Thyroid gland (tissue), 4 donors: ENCODE measurements at regions not wholly inside any gene's neighbourhood (a gene's known extent, or its start where the extent isn't known, plus 50 kb on each side); places are given as distances from the start of the nearest gene placed in this dataset.
"Not testable (repeated sequence)": the region's sequence is repeated elsewhere in the genome, so short reads cannot be mapped to it uniquely, and the experiment has no call there.

Experiments
- DNase-seq, 2 donors: peaks; one replicate each; pipeline ENCODE4 v3.0.0-alpha.2; 2019
- H3K27ac ChIP-seq, 3 donors: fragments of 200-600 bp; sonication (generic); 1 replicate in 2 of 3; 2 replicates in 1 of 3; pipeline ENCODE4 v1.5.1; 2016 to 2019; ENCODE audit warnings: mild to moderate bottlenecking in 1 of 3, moderate library complexity in 1 of 3
- H3K27me3 ChIP-seq: fragments of 200-600 bp; sonication (generic); one replicate; pipeline ENCODE4 v1.5.1; 2019
- H3K36me3 ChIP-seq, 2 donors: fragments of 200-600 bp; sonication (generic); one replicate each; pipeline ENCODE4 v1.5.1; 2016 to 2019
- H3K4me1 ChIP-seq, 2 donors: fragments of 200-600 bp; sonication (generic); one replicate each; pipeline ENCODE4 v1.5.1; 2017 to 2019
- H3K4me3 ChIP-seq, 3 donors: fragments of 200-600 bp; sonication (generic); replicated peaks in 1 of 3; 1 replicate in 2 of 3; 2 replicates in 1 of 3; pipeline ENCODE4 v1.5.1; 2016; ENCODE audit warnings: mild to moderate bottlenecking in 1 of 3
- H3K9me3 ChIP-seq: fragments of 200-600 bp; sonication (generic); one replicate; pipeline ENCODE4 v1.5.1; 2017
- POLR2A ChIP-seq, 2 donors: fragments of 450-650 bp; IDR thresholded peaks; one replicate each; pipeline ENCODE4 v1.6.1; 2017; ENCODE audit warnings: antibody characterized with exemption in 2 of 2, mild to moderate bottlenecking in 2 of 2, moderate library complexity in 1 of 2
- WGBS, 2 donors: methylation state at CpG; one replicate each; pipeline ENCODE4 v1.1.5; 2017; 5-methylcytosine and 5-hydroxymethylcytosine counted together
- intact Hi-C: fragments of 100-400 bp; cut with DNase I; formaldehyde crosslinking; loops from one replicate; pipeline ENCODE4 v1.15.1; 2023
- TF ChIP-seq, protein P1 (sequence below), 6 experiments: fragments of 200-600 bp in 3 of 6; fragments of 450-650 bp in 3 of 6; sonication (generic) in 3 of 6; IDR thresholded peaks; one replicate each; pipeline ENCODE4 v1.5.1; 2016 to 2019; ENCODE audit warnings: antibody characterized with exemption in 6 of 6, mild to moderate bottlenecking in 2 of 6, inconsistent platforms in 1 of 6, moderate library complexity in 1 of 6

DNA sequence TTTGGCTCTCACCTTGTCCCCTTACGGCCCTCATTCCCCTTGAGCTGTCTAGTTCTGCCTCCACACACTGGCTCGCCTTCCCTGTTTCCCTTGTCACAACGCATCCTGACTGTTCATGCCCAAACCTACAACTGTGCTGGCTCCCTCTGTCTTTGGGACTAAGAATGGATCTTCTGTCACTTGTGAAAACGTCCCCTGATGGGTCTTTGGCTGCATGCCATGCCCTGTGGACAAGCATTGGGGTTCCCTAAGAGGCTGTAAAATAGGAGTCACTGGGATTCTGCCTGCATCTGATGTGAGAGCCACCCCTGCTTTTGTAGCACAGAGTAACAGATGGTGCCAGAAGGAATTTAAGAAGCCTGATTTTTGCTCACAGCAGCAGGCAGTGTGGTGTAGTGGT lies 285.3 kb upstream of the CRY1 start:
- H3K4me3 ChIP-seq = no peak overlapping the region
- peaks cover 7 to 8% of the 10 kb centered on the region in 2 donors for H3K4me1 ChIP-seq
- intact Hi-C loops = no loop called here
- no peaks in the 10 kb centered on the region for H3K27me3 ChIP-seq
- no peaks in the 10 kb centered on the region for H3K36me3 ChIP-seq
- no peak overlapping the region for H3K27ac ChIP-seq
- 76 to 83% methylated on average over 4 of the region's 4 CpGs for WGBS, 2 donors
- H3K9me3 ChIP-seq = no peaks in the 10 kb centered on the region
- TF ChIP-seq POLR2A (IDR thresholded peaks at IDR 0.05) = no peak
- TF ChIP-seq, protein P1, sequence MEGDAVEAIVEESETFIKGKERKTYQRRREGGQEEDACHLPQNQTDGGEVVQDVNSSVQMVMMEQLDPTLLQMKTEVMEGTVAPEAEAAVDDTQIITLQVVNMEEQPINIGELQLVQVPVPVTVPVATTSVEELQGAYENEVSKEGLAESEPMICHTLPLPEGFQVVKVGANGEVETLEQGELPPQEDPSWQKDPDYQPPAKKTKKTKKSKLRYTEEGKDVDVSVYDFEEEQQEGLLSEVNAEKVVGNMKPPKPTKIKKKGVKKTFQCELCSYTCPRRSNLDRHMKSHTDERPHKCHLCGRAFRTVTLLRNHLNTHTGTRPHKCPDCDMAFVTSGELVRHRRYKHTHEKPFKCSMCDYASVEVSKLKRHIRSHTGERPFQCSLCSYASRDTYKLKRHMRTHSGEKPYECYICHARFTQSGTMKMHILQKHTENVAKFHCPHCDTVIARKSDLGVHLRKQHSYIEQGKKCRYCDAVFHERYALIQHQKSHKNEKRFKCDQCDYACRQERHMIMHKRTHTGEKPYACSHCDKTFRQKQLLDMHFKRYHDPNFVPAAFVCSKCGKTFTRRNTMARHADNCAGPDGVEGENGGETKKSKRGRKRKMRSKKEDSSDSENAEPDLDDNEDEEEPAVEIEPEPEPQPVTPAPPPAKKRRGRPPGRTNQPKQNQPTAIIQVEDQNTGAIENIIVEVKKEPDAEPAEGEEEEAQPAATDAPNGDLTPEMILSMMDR (IDR thresholded peaks at IDR 0.05) = no peak
- DNase-seq = no peak

GRCh38 chr12:107379142-107379851 lies 285.9 kb upstream of the CRY1 start:
- H3K36me3 ChIP-seq, H3K27ac ChIP-seq, H3K27me3 ChIP-seq, intact Hi-C loops, H3K9me3 ChIP-seq, H3K4me3 ChIP-seq, DNase-seq, H3K4me1 ChIP-seq: not testable (repeated sequence)
- 84 to 85% methylated on average over 6 of the region's 6 CpGs for WGBS, 2 donors

DNA sequence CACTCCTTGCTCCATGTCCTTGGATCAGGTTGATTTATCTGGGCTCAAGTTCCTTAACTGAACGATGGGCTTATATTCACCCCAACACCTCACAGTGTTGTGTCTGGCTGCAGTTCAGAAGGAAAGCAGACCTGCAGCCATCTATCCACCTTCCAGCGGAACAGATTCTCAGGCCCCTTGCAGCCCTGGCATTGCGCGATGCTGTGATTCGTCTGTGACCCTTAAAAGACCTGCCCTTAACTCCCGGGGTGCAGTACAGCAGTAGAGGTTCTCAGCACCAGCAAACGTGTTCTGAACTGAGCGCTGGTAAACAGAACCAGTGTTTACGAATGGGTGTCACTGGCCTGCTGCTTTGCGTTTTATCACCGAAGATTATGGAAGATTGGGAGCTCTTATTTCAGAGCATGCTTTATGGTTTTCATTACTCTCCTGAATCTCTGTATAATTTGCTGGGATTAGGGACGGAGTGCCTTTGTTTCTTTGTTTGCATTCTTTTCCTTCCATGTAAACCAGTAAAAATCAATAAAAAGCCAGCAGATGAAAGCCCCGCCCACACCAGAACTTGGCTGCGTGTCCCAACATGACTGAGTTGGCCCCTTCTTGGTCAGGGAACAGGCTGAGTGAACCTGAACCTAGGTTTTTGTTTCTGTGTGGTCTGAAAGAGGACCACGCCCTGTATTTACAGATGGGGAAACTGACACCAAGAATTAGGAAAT lies 286.7 kb upstream of the CRY1 start:
- DNase-seq = peak; percentile 23 to 47
- H3K36me3 ChIP-seq = no peaks in the 10 kb centered on the region
- H3K27ac ChIP-seq = peak overlapping the region in 1 of 3 donors; percentile 61
- H3K27me3 ChIP-seq = no peaks in the 10 kb centered on the region
- no peak overlapping the region for H3K4me3 ChIP-seq
- H3K4me1 ChIP-seq = peaks cover 7 to 9% of the 10 kb centered on the region in 2 donors
- no peak for TF ChIP-seq POLR2A (IDR thresholded peaks at IDR 0.05)
- TF ChIP-seq, protein P1 (IDR thresholded peaks at IDR 0.05) = no peak
- intact Hi-C loops = no loop called here
- no peaks in the 10 kb centered on the region for H3K9me3 ChIP-seq
- 60 to 63% methylated on average over 15 of the region's 15 CpGs for WGBS, 2 donors

DNA sequence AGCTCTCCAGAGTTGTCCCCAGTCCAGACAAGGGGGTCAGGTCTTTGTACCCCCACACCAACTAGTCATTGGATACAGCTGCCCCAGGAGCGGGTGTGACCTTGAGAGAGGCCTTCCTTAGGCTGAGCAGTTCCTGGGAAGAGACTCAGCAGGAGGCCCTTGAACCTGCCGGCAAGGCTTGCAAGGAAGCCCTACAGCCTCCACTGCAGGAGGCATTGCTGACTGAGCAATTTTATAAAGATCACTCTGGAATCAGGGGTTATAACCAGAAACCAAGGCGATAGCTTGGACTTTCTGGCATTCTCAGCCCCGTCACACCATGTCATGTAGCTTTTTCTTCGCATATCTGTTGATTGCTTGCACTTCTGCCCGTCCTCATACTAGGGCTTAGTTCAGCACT lies 291.3 kb upstream of the CRY1 start:
- 80 to 86% methylated on average over 6 of the region's 6 CpGs for WGBS, 2 donors
- no peak for TF ChIP-seq POLR2A (IDR thresholded peaks at IDR 0.05)
- TF ChIP-seq, protein P1 (IDR thresholded peaks at IDR 0.05) = no peak
- Histone ChIP-seq H3K36me3 (no peaks in the 10 kb centered on the region), H3K4me1 (peaks cover 10 to 17% of the 10 kb centered on the region in 2 donors), H3K27me3 (no peaks in the 10 kb centered on the region), H3K27ac (no peak overlapping the region), H3K4me3 (no peak overlapping the region), H3K9me3 (no peaks in the 10 kb centered on the region)
- intact Hi-C loops = no loop called here
- DNase-seq = no peak

- 43 to 51% methylated on average over 5 to 8 of the region's 8 CpGs for WGBS, 2 donors
- no peaks in the 10 kb centered on the region for H3K9me3 ChIP-seq
- H3K4me3 ChIP-seq = no peak overlapping the region
- H3K27ac ChIP-seq = peak overlapping the region in 2 of 3 donors; percentile 13 to 44
- no peaks in the 10 kb centered on the region for H3K36me3 ChIP-seq
- no peaks in the 10 kb centered on the region for H3K27me3 ChIP-seq
- intact Hi-C loops = no loop called here
- peak in 1 of 2 donors; percentile 8 for TF ChIP-seq POLR2A (IDR thresholded peaks at IDR 0.05)
- TF ChIP-seq, protein P1 (IDR thresholded peaks at IDR 0.05) = no peak
- H3K4me1 ChIP-seq = peaks cover 7 to 12% of the 10 kb centered on the region in 2 donors
- peak; percentile 57 to 62 for DNase-seq
Measured at GRCh38 chr12:107385509-107385908, 292.2 kb upstream of the CRY1 start.
